H1 (cell line): ENCODE measurements at regions not wholly inside any gene's neighbourhood (a gene's known extent, or its start where the extent isn't known, plus 50 kb on each side); places are given as distances from the start of the nearest gene placed in this dataset.

Source experiments
- BRCA1 ChIP-seq: IDR thresholded peaks from 2 replicates; pipeline ENCODE4 v1.6.1; 2012; ENCODE audit warnings: low read depth, low read length, improper control_type of control experiment
- CTCF ChIP-seq, 3 experiments: IDR thresholded peaks; 1 replicate in 2 of 3; 2 replicates in 1 of 3; pipeline versions ENCODE4 v1.5.1 to v1.6.1; 2011; ENCODE audit warnings: low read length in 3 of 3, mild to moderate bottlenecking in 3 of 3, inconsistent platforms in 2 of 3, low read depth in 1 of 3, moderate library complexity in 1 of 3; ENCODE audit not compliant: insufficient read depth in 1 of 3; ENCODE audit errors: control extremely low read depth in 1 of 3
- EZH2 ChIP-seq: fragments of 200-600 bp; sonication (generic); IDR thresholded peaks from 2 replicates; pipeline ENCODE4 v1.7.1; 2012; ENCODE audit warnings: low read depth, mild to moderate bottlenecking, moderate library complexity, low read length, inconsistent platforms; ENCODE audit not compliant: severe bottlenecking
- POLR2AphosphoS5 ChIP-seq: IDR thresholded peaks from 2 replicates; pipeline ENCODE4 v1.6.1; 2011; ENCODE audit warnings: low read depth, low read length
- RFX5 ChIP-seq: IDR thresholded peaks from 2 replicates; pipeline ENCODE4 v1.6.1; 2011; ENCODE audit warnings: low read depth, low read length, improper control_type of control experiment, borderline replicate concordance
- RXRA ChIP-seq: IDR thresholded peaks from 2 replicates; pipeline ENCODE4 v1.6.1; 2011; ENCODE audit warnings: low read depth, mild to moderate bottlenecking, low read length, moderate library complexity; ENCODE audit not compliant: insufficient read depth
- TCF12 ChIP-seq: IDR thresholded peaks from 2 replicates; pipeline ENCODE4 v1.6.1; 2011; ENCODE audit warnings: low read depth, mild to moderate bottlenecking, low read length
- USF2 ChIP-seq: IDR thresholded peaks from 2 replicates; pipeline ENCODE4 v1.6.1; 2011; ENCODE audit warnings: low read length, improper control_type of control experiment
- TF ChIP-seq, protein P1 (sequence below): IDR thresholded peaks from 2 replicates; pipeline ENCODE4 v1.6.1; 2012; ENCODE audit warnings: inconsistent platforms

- TF ChIP-seq CTCF (IDR thresholded peaks at IDR 0.05; ENCODE audit: control extremely low read depth in 1 of 3, insufficient read depth in 1 of 3, low read depth in 1 of 3, low read length in 3 of 3) (no peak), EZH2 (no peak), TCF12 (no peak), RXRA (no peak), POLR2AphosphoS5 (no peak), RFX5 (no peak), USF2 (no peak), BRCA1 (no peak)
- TF ChIP-seq, protein P1, sequence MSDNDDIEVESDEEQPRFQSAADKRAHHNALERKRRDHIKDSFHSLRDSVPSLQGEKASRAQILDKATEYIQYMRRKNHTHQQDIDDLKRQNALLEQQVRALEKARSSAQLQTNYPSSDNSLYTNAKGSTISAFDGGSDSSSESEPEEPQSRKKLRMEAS, result no peak
Measured at GRCh38 chr4:120329386-120329785, 262.7 kb upstream of the MAD2L1 start.
